Memory B cell (primary cell): ENCODE measurements at regions not wholly inside any gene's neighbourhood (a gene's known extent, or its start where the extent isn't known, plus 50 kb on each side); places are given as distances from the start of the nearest gene placed in this dataset.

ENCODE experiments used
- ATAC-seq: fragments of 150-1000 bp; cut with Tn5 transposase; 2 replicates; pipeline ENCODE4 v1.10.0; 2021; ENCODE audit warnings: low read depth, mild to moderate bottlenecking, moderate library complexity
- DNase-seq, 2 donors: peaks; one replicate each; pipeline ENCODE4 v3.0.0; 2022; ENCODE audit warnings: low spot score in 2 of 2
- H3K27ac Mint-ChIP-seq: one replicate; pipeline ENCODE4 v1.8.0; 2022; ENCODE audit warnings: mild to moderate bottlenecking, moderate library complexity, mixed read lengths
- H3K27me3 Mint-ChIP-seq: one replicate; pipeline ENCODE4 v1.8.0; 2022; ENCODE audit warnings: mixed read lengths
- H3K36me3 Mint-ChIP-seq: one replicate; pipeline ENCODE4 v1.8.0; 2022; ENCODE audit warnings: mild to moderate bottlenecking, mixed read lengths
- H3K4me1 Mint-ChIP-seq: one replicate; pipeline ENCODE4 v1.8.0; 2022; ENCODE audit warnings: mixed read lengths
- H3K4me3 Mint-ChIP-seq: one replicate; pipeline ENCODE4 v1.8.0; 2022; ENCODE audit warnings: mild to moderate bottlenecking, moderate library complexity, mixed read lengths
- H3K9me3 Mint-ChIP-seq: one replicate; pipeline ENCODE4 v1.8.0; 2022; ENCODE audit warnings: mixed read lengths

DNA sequence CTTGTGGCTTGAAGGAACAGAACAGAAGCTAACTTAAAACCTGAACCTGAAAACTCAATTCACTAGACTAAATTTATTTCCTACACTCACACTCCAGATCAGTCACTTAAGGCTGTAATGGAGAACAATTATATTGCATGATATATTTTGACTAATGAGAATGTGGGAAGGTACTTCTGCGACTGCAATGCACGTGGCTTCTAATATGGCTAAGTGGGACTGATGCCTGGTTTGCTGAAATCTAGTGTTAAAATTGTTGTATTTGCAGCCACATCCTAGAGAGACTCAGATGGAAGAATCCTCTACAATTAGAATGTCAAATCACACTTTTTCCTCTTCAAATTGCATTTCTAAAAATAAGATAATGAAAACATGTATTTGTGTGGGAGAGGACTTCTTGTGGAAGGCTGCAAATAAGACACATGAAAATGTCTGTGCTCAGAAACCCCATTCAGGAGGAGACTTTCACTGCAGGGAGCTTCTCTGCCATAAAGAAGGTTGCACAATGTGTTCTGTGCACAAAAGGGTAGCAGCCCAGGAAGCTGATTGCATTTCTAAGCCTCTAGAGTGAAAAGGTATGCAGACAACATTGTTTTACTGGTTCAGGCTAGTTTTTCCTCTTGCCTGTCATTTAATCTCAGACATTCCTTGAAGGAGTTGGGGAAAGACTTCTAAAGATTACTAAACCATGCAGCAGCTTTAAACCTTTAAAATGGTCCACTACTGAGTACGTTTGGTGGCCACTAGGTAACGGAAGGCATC is 224.3 kb downstream of the NEDD1 start:
- Mint-ChIP-seq H3K4me3 (no peak overlapping the region), H3K27ac (no peak overlapping the region), H3K4me1 (no peaks in the 10 kb centered on the region), H3K36me3 (no peaks in the 10 kb centered on the region), H3K9me3 (peaks cover 4% of the 10 kb centered on the region), H3K27me3 (peaks cover 5% of the 10 kb centered on the region)
- ATAC-seq (no peak), DNase-seq (no peak)

DNA sequence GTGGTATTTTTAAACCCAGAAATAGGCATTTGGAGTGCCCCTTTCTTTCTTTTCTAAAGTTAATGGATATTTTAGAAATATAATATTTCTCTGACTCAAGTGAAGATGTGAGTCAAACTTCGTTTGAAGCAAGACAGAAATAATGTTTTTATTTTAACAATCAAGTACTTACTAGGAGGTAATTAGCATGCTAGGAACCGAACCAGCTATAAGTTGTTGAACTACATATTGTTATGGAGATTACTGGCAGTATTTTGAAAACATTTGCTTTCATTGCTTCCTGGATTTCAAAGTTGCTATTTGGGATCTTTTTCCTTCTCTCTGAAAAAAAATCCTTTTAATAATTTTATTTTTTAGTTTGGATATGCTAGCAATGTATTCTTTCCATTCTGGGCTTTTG is 225.2 kb downstream of the NEDD1 start:
- Mint-ChIP-seq H3K27ac (no peak overlapping the region), H3K4me1 (no peaks in the 10 kb centered on the region), H3K27me3 (peaks cover 5% of the 10 kb centered on the region), H3K9me3 (peaks cover 4% of the 10 kb centered on the region), H3K4me3 (no peak overlapping the region), H3K36me3 (no peaks in the 10 kb centered on the region)
- ATAC-seq, result no peak
- no peak for DNase-seq

- Mint-ChIP-seq H3K9me3 (peaks cover 6% of the 10 kb centered on the region), H3K4me3 (no peak overlapping the region), H3K36me3 (no peaks in the 10 kb centered on the region), H3K27me3 (peaks cover 9% of the 10 kb centered on the region), H3K4me1 (no peaks in the 10 kb centered on the region), H3K27ac (no peak overlapping the region)
- ATAC-seq (no peak), DNase-seq (no peak)
Measured at GRCh38 chr12:97134495-97134894, 227.4 kb downstream of the NEDD1 start.

GRCh38 chr12:97140355-97140754 is 233.3 kb downstream of the NEDD1 start:
- peaks cover 15% of the 10 kb centered on the region for H3K27me3 Mint-ChIP-seq
- ATAC-seq (no peak), DNase-seq (no peak)
- H3K4me3 Mint-ChIP-seq, result no peak overlapping the region
- no peaks in the 10 kb centered on the region for H3K4me1 Mint-ChIP-seq
- H3K9me3 Mint-ChIP-seq, result peaks cover 2% of the 10 kb centered on the region
- no peak overlapping the region for H3K27ac Mint-ChIP-seq
- H3K36me3 Mint-ChIP-seq, result no peaks in the 10 kb centered on the region

GRCh38 chr12:97142737-97143410 is 235.8 kb downstream of the NEDD1 start:
- DNase-seq (no peak), ATAC-seq (no peak)
- Mint-ChIP-seq H3K4me3 (no peak overlapping the region), H3K36me3 (no peaks in the 10 kb centered on the region), H3K9me3 (peaks cover 2% of the 10 kb centered on the region), H3K4me1 (no peaks in the 10 kb centered on the region), H3K27me3 (peaks cover 20% of the 10 kb centered on the region), H3K27ac (no peak overlapping the region)

DNA sequence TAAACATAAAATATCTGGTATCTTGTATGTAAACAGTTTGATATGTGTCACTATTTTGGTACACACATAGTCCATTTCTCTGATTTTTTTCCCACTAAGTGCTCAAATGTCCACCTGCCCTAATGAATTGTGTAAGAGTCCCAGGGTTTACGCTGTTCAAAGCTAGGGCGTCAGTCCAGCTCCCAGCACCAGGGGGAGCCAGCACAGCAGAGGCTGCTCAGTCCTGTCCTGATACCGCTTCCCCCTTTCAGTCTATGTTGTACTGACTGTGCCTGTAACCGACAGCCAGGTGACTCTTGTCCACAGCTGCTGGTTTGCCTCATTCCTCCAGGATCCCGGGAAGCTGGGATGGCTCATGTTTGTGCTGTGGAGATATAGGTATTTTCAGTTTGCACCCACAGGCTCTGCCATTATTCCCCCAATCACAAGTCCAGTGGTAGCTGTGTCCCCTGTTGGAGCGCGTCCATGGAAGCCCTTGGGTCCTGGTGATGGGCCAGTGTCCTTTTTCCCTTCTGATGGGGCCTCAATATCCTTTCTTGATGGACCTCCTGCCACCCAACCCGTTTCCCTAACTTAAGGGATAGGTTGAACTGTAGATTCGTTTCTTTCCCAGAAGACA is 242.0 kb downstream of the NEDD1 start:
- DNase-seq (peak; percentile 69 to 70), ATAC-seq (peak; percentile 100)
- no peaks in the 10 kb centered on the region for H3K36me3 Mint-ChIP-seq
- no peak overlapping the region for H3K27ac Mint-ChIP-seq
- no peaks in the 10 kb centered on the region for H3K9me3 Mint-ChIP-seq
- H3K4me3 Mint-ChIP-seq, result no peak overlapping the region
- no peaks in the 10 kb centered on the region for H3K4me1 Mint-ChIP-seq
- peaks cover 11% of the 10 kb centered on the region for H3K27me3 Mint-ChIP-seq

- no peak for ATAC-seq
- Mint-ChIP-seq H3K4me3 (no peak overlapping the region), H3K36me3 (no peaks in the 10 kb centered on the region), H3K4me1 (no peaks in the 10 kb centered on the region), H3K27ac (no peak overlapping the region), H3K9me3 (peaks cover 2% of the 10 kb centered on the region), H3K27me3 (peaks cover 3% of the 10 kb centered on the region)
- DNase-seq, result no peak
Measured at GRCh38 chr12:97151481-97151880, 244.4 kb downstream of the NEDD1 start.

DNA sequence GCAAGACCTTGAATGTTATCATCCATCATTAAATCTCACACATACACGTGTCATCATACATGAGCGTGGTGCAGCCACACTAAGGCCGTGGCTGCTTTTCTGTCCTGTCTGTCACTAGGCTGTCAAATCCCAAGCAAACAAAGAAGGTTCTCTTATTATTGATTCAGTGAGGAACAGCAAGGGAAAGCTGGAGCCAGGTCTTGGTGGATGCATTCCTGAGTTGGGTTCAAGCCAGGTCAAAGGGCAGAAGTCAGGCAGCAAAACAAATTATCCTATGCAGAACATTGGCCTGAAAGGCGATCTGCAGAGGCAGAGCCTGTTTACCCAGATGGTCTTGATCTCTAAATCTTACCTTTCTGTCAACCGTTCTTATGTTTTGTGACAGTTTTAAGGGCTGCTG is 252.3 kb downstream of the NEDD1 start:
- ATAC-seq (no peak), DNase-seq (no peak)
- Mint-ChIP-seq H3K27me3 (peaks cover 13% of the 10 kb centered on the region), H3K36me3 (no peaks in the 10 kb centered on the region), H3K27ac (no peak overlapping the region), H3K4me3 (no peak overlapping the region), H3K9me3 (peaks cover 2% of the 10 kb centered on the region), H3K4me1 (no peaks in the 10 kb centered on the region)

DNA sequence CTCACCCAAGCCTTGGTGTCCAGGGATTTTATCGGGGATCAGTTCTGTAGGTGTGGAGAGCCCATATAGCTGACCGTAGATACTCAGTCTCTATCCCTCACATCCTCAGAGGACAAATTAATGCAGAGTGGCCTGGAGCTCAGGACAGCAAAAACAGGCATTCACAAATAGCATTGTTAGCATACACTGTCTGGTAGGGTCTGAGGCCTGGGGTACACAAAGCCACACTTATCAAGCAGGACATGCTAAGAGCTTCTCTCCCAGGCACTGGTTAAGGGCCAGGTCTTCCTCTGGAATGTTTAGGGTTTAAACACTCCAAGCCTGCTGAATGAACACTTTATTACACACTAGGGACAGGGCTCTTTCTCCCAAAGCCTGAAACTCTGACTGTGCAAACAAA is 253.2 kb downstream of the NEDD1 start:
- Mint-ChIP-seq H3K36me3 (no peaks in the 10 kb centered on the region), H3K27ac (no peak overlapping the region), H3K4me1 (peaks cover 3% of the 10 kb centered on the region), H3K27me3 (peaks cover 13% of the 10 kb centered on the region), H3K9me3 (peaks cover 2% of the 10 kb centered on the region), H3K4me3 (no peak overlapping the region)
- DNase-seq, result no peak
- no peak for ATAC-seq

DNA sequence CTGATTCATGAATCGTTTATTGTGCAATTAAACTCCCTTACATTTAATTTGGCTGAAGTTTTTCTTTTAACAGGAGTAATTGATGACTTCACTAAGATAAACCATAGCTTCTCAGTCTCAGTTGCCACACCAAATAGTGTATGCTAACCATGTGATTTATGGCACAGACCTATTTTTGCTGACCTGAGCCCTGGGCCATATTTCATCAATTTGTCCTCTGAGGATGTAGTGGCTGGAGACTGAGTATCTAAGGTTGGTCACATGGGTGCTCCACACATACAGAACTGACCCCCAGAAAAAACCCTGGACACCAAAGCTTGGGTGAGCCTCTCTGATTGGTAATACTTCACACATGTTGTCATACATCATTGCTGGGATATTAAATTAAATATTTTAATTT is 255.1 kb downstream of the NEDD1 start:
- Mint-ChIP-seq H3K27ac (no peak overlapping the region), H3K4me1 (peaks cover 3% of the 10 kb centered on the region), H3K4me3 (no peak overlapping the region), H3K9me3 (no peaks in the 10 kb centered on the region), H3K36me3 (no peaks in the 10 kb centered on the region), H3K27me3 (peaks cover 13% of the 10 kb centered on the region)
- DNase-seq (no peak), ATAC-seq (no peak)

DNA sequence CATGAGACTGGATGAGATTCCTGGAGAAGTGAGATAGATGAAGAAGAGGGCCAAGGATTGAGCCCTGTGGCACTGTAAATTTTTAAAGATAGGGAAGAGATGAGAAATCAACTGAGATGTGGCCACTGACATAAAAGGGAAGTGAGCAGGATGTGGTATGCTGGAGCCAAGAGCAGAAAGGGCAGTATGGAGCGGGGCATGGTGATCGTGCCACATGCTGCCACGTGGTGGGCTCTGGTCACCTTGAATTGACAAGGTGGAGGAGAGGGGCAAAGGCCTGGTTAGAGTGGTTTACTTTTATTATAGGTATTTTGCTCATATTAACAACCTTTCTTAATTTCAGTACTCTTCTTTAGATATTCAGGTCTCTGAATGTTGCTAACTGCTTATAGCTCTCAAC is 257.9 kb downstream of the NEDD1 start:
- Mint-ChIP-seq H3K27ac (no peak overlapping the region), H3K4me3 (no peak overlapping the region), H3K27me3 (peaks cover 15% of the 10 kb centered on the region), H3K36me3 (no peaks in the 10 kb centered on the region), H3K9me3 (no peaks in the 10 kb centered on the region), H3K4me1 (peaks cover 5% of the 10 kb centered on the region)
- ATAC-seq (no peak), DNase-seq (no peak)

- Mint-ChIP-seq H3K9me3 (no peaks in the 10 kb centered on the region), H3K36me3 (no peaks in the 10 kb centered on the region), H3K4me3 (no peak overlapping the region), H3K4me1 (peaks cover 5% of the 10 kb centered on the region), H3K27me3 (peaks cover 11% of the 10 kb centered on the region), H3K27ac (no peak overlapping the region)
- DNase-seq, result no peak
- no peak for ATAC-seq
Measured at GRCh38 chr12:97167598-97167997, 260.5 kb downstream of the NEDD1 start.

GRCh38 chr12:97168804-97169203 is 261.7 kb downstream of the NEDD1 start:
- no peak overlapping the region for H3K4me3 Mint-ChIP-seq
- H3K9me3 Mint-ChIP-seq, result no peaks in the 10 kb centered on the region
- DNase-seq, result no peak
- no peaks in the 10 kb centered on the region for H3K36me3 Mint-ChIP-seq
- H3K27me3 Mint-ChIP-seq, result peaks cover 9% of the 10 kb centered on the region
- no peak for ATAC-seq
- peaks cover 5% of the 10 kb centered on the region for H3K4me1 Mint-ChIP-seq
- no peak overlapping the region for H3K27ac Mint-ChIP-seq

DNA sequence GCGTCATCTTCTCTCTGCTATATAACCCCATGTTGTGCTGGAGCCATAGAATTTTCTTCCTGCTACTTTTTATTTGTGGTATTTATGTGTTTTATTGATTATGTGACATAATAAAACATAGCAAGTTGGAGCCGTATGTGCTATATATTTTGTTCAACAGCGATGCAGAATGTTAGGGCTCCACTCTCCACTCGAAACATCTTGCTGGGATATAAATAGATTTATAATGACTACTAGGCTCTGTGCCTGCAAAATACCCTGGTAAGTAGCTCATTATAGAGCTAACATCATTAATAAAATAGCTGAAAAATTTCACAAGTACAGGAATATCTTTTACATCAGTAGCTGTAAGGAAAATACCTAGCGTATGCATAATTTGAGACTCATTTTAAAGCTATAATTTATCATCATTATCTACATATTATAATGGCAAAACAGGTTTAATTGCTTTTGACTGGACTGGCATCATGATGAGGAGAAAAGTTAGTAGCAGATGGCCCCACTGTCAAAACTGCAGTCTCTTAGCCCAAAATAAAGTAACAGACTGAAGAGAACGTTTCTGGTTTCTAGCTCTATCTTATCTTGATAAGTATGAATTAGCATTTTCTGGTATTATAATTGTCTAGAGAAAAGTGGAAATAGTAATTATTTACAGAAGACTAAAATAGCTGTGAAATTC is 263.0 kb downstream of the NEDD1 start:
- H3K4me3 Mint-ChIP-seq, result no peak overlapping the region

More for the DNA sequence above, 263.0 kb downstream of the NEDD1 start:
- peaks cover 2% of the 10 kb centered on the region for H3K4me1 Mint-ChIP-seq
- no peak overlapping the region for H3K27ac Mint-ChIP-seq
- no peaks in the 10 kb centered on the region for H3K36me3 Mint-ChIP-seq
- DNase-seq (no peak), ATAC-seq (no peak)
- peaks cover 4% of the 10 kb centered on the region for H3K27me3 Mint-ChIP-seq
- no peaks in the 10 kb centered on the region for H3K9me3 Mint-ChIP-seq
